ENCODE measurements at regions not wholly inside any gene's neighbourhood (a gene's known extent, or its start where the extent isn't known, plus 50 kb on each side); places are given as distances from the start of the nearest gene placed in this dataset.

- H3K9me3 ChIP-seq (replicated peaks; ENCODE audit: insufficient read depth, low read length): no peaks in the 10 kb centered on the region
- H3K9me2 ChIP-seq (replicated peaks; ENCODE audit: insufficient read depth, low read length): no peaks in the 10 kb centered on the region
- H2AFZ ChIP-seq (ENCODE audit: low read length): no peak overlapping the region
- H3K79me2 ChIP-seq (ENCODE audit: low read length): no peaks in the 10 kb centered on the region
- H3F3A ChIP-seq (ENCODE audit: insufficient read depth, low read length): no peaks in the 10 kb centered on the region
- no peak overlapping the region for H3K27ac ChIP-seq (ENCODE audit: low read length)
- TF ChIP-seq EZH2phosphoT487 (IDR thresholded peaks at IDR 0.05; ENCODE audit: low read length): no peak
- no peak for TF ChIP-seq CTCF (IDR thresholded peaks at IDR 0.05; ENCODE audit: low read length)
- no peak overlapping the region for H3K4me3 ChIP-seq (ENCODE audit: low read length)
- no peaks in the 10 kb centered on the region for H3K36me3 ChIP-seq (replicated peaks; ENCODE audit: insufficient read depth, low read length)
- no peak overlapping the region for H3K9ac ChIP-seq (ENCODE audit: low read length)
- DNase-seq: peak; percentile 7
- H3K4me1 ChIP-seq (ENCODE audit: low read length): peaks cover 8% of the 10 kb centered on the region; the same call in 1 of the 2 replicates
- no peaks in the 10 kb centered on the region for H3K27me3 ChIP-seq (replicated peaks; ENCODE audit: insufficient read depth, low read length)
- no peak overlapping the region for H3K4me2 ChIP-seq (ENCODE audit: low read depth, low read length)
- no peaks in the 10 kb centered on the region for H4K20me1 ChIP-seq (ENCODE audit: insufficient read depth, low read length)
Measured at GRCh38 chr9:13688223-13688989, 408.9 kb upstream of the MPDZ start.

GRCh38 chr9:13684656-13685055, 405.2 kb upstream of the MPDZ start:
- Histone ChIP-seq H2AFZ (ENCODE audit: low read length) (no peak overlapping the region), H3K27me3 (replicated peaks; ENCODE audit: insufficient read depth, low read length) (no peaks in the 10 kb centered on the region), H3K4me2 (ENCODE audit: low read depth, low read length) (no peak overlapping the region), H3K27ac (ENCODE audit: low read length) (no peak overlapping the region), H3F3A (ENCODE audit: insufficient read depth, low read length) (no peaks in the 10 kb centered on the region), H3K9me2 (replicated peaks; ENCODE audit: insufficient read depth, low read length) (no peaks in the 10 kb centered on the region), H3K4me3 (ENCODE audit: low read length) (no peak overlapping the region), H3K9me3 (replicated peaks; ENCODE audit: insufficient read depth, low read length) (no peaks in the 10 kb centered on the region), H4K20me1 (ENCODE audit: insufficient read depth, low read length) (no peaks in the 10 kb centered on the region), H3K36me3 (replicated peaks; ENCODE audit: insufficient read depth, low read length) (no peaks in the 10 kb centered on the region), H3K4me1 (ENCODE audit: low read length) (peaks cover 6% of the 10 kb centered on the region; the same call in 1 of the 2 replicates), H3K79me2 (ENCODE audit: low read length) (no peaks in the 10 kb centered on the region), H3K9ac (ENCODE audit: low read length) (no peak overlapping the region)
- DNase-seq: no peak
- no peak for TF ChIP-seq CTCF (IDR thresholded peaks at IDR 0.05; ENCODE audit: low read length)
- no peak for TF ChIP-seq EZH2phosphoT487 (IDR thresholded peaks at IDR 0.05; ENCODE audit: low read length)
- TF ChIP-seq EZH2 (optimal IDR thresholded peaks at IDR 0.05; ENCODE audit: low read depth, low read length): no peak

- Histone ChIP-seq H3K27me3 (replicated peaks; ENCODE audit: insufficient read depth, low read length) (no peaks in the 10 kb centered on the region), H3K36me3 (replicated peaks; ENCODE audit: insufficient read depth, low read length) (no peaks in the 10 kb centered on the region), H3K4me1 (ENCODE audit: low read length) (no peaks in the 10 kb centered on the region), H3K9ac (ENCODE audit: low read length) (no peak overlapping the region), H3K9me2 (replicated peaks; ENCODE audit: insufficient read depth, low read length) (no peaks in the 10 kb centered on the region), H3K4me2 (ENCODE audit: low read depth, low read length) (no peak overlapping the region), H3K4me3 (ENCODE audit: low read length) (no peak overlapping the region), H3K9me3 (replicated peaks; ENCODE audit: insufficient read depth, low read length) (no peaks in the 10 kb centered on the region), H2AFZ (ENCODE audit: low read length) (no peak overlapping the region), H4K20me1 (ENCODE audit: insufficient read depth, low read length) (no peaks in the 10 kb centered on the region), H3F3A (ENCODE audit: insufficient read depth, low read length) (no peaks in the 10 kb centered on the region), H3K27ac (ENCODE audit: low read length) (no peak overlapping the region), H3K79me2 (ENCODE audit: low read length) (no peaks in the 10 kb centered on the region)
- TF ChIP-seq EZH2 (optimal IDR thresholded peaks at IDR 0.05; ENCODE audit: low read depth, low read length) (no peak), EZH2phosphoT487 (IDR thresholded peaks at IDR 0.05; ENCODE audit: low read length) (no peak), CTCF (IDR thresholded peaks at IDR 0.05; ENCODE audit: low read length) (no peak)
- no peak for DNase-seq
Measured at GRCh38 chr9:13677801-13678200, 398.3 kb upstream of the MPDZ start.
